GM10266 (cell line): ENCODE measurements at regions not wholly inside any gene's neighbourhood (a gene's known extent, or its start where the extent isn't known, plus 50 kb on each side); places are given as distances from the start of the nearest gene placed in this dataset.
A peak's percentile ranks its signal among the peaks of the same experiment; 100 is the strongest.

ENCODE experiments used
- DNase-seq: peaks from one replicate; pipeline ENCODE4 v3.0.0; 2012; ENCODE audit errors: extremely low spot score
- CTCF ChIP-seq: IDR thresholded peaks from 2 replicates; pipeline ENCODE4 v1.5.1; 2012; ENCODE audit warnings: mild to moderate bottlenecking, low read depth; ENCODE audit not compliant: control insufficient read depth, insufficient read depth; ENCODE audit errors: missing control alignments

GRCh38 chr3:27861046-27862036, 139.2 kb upstream of the EOMES start:
- no peak for TF ChIP-seq CTCF
- DNase-seq: no peak

GRCh38 chr3:27865731-27866130, 143.6 kb upstream of the EOMES start:
- no peak for TF ChIP-seq CTCF
- no peak for DNase-seq

- no peak for DNase-seq
- no peak for TF ChIP-seq CTCF
Observed at GRCh38 chr3:27869152-27869551, 147.0 kb upstream of the EOMES start.

- DNase-seq: no peak
- TF ChIP-seq CTCF: no peak
Observed at GRCh38 chr3:27877061-27878013, 155.2 kb upstream of the EOMES start.

GRCh38 chr3:27878014-27878383, 155.9 kb upstream of the EOMES start:
- DNase-seq: no peak
- TF ChIP-seq CTCF: no peak

- no peak for TF ChIP-seq CTCF
Observed at GRCh38 chr3:27880969-27881892, 159.1 kb upstream of the EOMES start.

More at GRCh38 chr3:27880969-27881892, 159.1 kb upstream of the EOMES start:
- peak; percentile 2 for DNase-seq
